ENCODE measurements at regions not wholly inside any gene's neighbourhood (a gene's known extent, or its start where the extent isn't known, plus 50 kb on each side); places are given as distances from the start of the nearest gene placed in this dataset.

- TF ChIP-seq CTCF (conservative IDR thresholded peaks at IDR 0.05; ENCODE audit: control insufficient read depth, insufficient read depth, low read depth, low read length): no peak
- no peak for DNase-seq (ENCODE audit: low read depth)
- H3K4me3 ChIP-seq (ENCODE audit: control insufficient read depth, low read depth, low read length): no peak overlapping the region
Observed at GRCh38 chr5:112525217-112525616, 106.1 kb upstream of the EPB41L4A start.

- H3K4me3 ChIP-seq (ENCODE audit: control insufficient read depth, low read depth, low read length): no peak overlapping the region
- DNase-seq (ENCODE audit: low read depth): no peak
- TF ChIP-seq CTCF (conservative IDR thresholded peaks at IDR 0.05; ENCODE audit: control insufficient read depth, insufficient read depth, low read depth, low read length): no peak
Observed at GRCh38 chr5:112528928-112529327, 109.9 kb upstream of the EPB41L4A start.

- peak; percentile 23 for TF ChIP-seq CTCF (conservative IDR thresholded peaks at IDR 0.05; ENCODE audit: control insufficient read depth, insufficient read depth, low read depth, low read length)
- peak; percentile 14 for DNase-seq (ENCODE audit: low read depth)
- H3K4me3 ChIP-seq (ENCODE audit: control insufficient read depth, low read depth, low read length): no peak overlapping the region
Observed at GRCh38 chr5:112529525-112529924, 110.4 kb upstream of the EPB41L4A start.

- H3K4me3 ChIP-seq (ENCODE audit: control insufficient read depth, low read depth, low read length): no peak overlapping the region
- DNase-seq (ENCODE audit: low read depth): no peak
- TF ChIP-seq CTCF (conservative IDR thresholded peaks at IDR 0.05; ENCODE audit: control insufficient read depth, insufficient read depth, low read depth, low read length): no peak
Observed at GRCh38 chr5:112532654-112533360, 113.7 kb upstream of the EPB41L4A start.

GRCh38 chr5:112533362-112533761 is 114.3 kb upstream of the EPB41L4A start:
- H3K4me3 ChIP-seq (ENCODE audit: control insufficient read depth, low read depth, low read length): no peak overlapping the region
- TF ChIP-seq CTCF (conservative IDR thresholded peaks at IDR 0.05; ENCODE audit: control insufficient read depth, insufficient read depth, low read depth, low read length): no peak
- no peak for DNase-seq (ENCODE audit: low read depth)

- no peak for TF ChIP-seq CTCF (conservative IDR thresholded peaks at IDR 0.05; ENCODE audit: control insufficient read depth, insufficient read depth, low read depth, low read length)
- no peak for DNase-seq (ENCODE audit: low read depth)
- no peak overlapping the region for H3K4me3 ChIP-seq (ENCODE audit: control insufficient read depth, low read depth, low read length)
Observed at GRCh38 chr5:112534067-112534583, 115.0 kb upstream of the EPB41L4A start.
